Astrocyte (in vitro differentiated cells and primary cell): ENCODE measurements at regions not wholly inside any gene's neighbourhood (a gene's known extent, or its start where the extent isn't known, plus 50 kb on each side); places are given as distances from the start of the nearest gene placed in this dataset.

Experiments
- EZH2 ChIP-seq: IDR thresholded peaks from 2 replicates; pipeline ENCODE4 v1.6.1; 2012; ENCODE audit warnings: mild to moderate bottlenecking, low read length, inconsistent platforms; ENCODE audit not compliant: insufficient read depth
- TF ChIP-seq, protein P1 (sequence below): IDR thresholded peaks from 2 replicates; pipeline ENCODE4 v1.5.1; 2011; ENCODE audit warnings: low read depth, mild to moderate bottlenecking, inconsistent platforms, low read length, moderate library complexity; ENCODE audit not compliant: insufficient read depth

DNA sequence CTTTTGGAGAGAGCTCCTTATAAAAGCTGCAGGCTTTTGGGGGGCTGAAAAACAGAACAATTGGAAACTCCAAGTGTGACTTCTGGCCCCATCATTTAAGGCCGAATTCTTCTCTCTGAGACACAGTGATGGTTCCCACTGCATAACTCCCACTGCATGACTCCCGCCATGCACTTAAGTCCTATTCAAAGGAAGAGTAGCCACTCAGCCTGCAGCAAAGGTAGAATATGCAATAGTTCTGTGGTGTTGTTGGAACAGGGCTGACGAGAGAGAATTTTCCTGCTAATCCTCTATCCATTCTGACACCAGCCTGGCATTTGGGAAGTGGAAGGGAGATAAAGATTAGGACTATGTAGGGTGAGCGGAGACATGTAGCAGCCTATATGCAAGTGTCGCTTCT is 185.6 kb upstream of the ZNF462 start:
- TF ChIP-seq, protein P1, sequence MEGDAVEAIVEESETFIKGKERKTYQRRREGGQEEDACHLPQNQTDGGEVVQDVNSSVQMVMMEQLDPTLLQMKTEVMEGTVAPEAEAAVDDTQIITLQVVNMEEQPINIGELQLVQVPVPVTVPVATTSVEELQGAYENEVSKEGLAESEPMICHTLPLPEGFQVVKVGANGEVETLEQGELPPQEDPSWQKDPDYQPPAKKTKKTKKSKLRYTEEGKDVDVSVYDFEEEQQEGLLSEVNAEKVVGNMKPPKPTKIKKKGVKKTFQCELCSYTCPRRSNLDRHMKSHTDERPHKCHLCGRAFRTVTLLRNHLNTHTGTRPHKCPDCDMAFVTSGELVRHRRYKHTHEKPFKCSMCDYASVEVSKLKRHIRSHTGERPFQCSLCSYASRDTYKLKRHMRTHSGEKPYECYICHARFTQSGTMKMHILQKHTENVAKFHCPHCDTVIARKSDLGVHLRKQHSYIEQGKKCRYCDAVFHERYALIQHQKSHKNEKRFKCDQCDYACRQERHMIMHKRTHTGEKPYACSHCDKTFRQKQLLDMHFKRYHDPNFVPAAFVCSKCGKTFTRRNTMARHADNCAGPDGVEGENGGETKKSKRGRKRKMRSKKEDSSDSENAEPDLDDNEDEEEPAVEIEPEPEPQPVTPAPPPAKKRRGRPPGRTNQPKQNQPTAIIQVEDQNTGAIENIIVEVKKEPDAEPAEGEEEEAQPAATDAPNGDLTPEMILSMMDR: no peak
- no peak for TF ChIP-seq EZH2
